ENCODE measurements at regions not wholly inside any gene's neighbourhood (a gene's known extent, or its start where the extent isn't known, plus 50 kb on each side); places are given as distances from the start of the nearest gene placed in this dataset.
A peak's percentile ranks its signal among the peaks of the same experiment; 100 is the strongest.
"Not testable (repeated sequence)": the region's sequence is repeated elsewhere in the genome, so short reads cannot be mapped to it uniquely, and the experiment has no call there.

GRCh38 chr2:91476244-91476935 lies 2784.9 kb downstream of the RPIA start:
- not testable (repeated sequence) for H3K36me3 Mint-ChIP-seq; ATAC-seq (ENCODE audit: low read depth in 2 of 2); DNase-seq
- H3K27ac Mint-ChIP-seq, result peak overlapping the region in 5 of 6 donors; percentile 56 to 99 (median 99)
- H3K27me3 Mint-ChIP-seq, result peaks cover 10 to 39% (median 15%) of the 10 kb centered on the region in 3 donors
- peaks cover 0 to 11% (median 9%) of the 10 kb centered on the region in 3 donors for H3K4me1 Mint-ChIP-seq
- H3K9me3 Mint-ChIP-seq, result peaks cover 0 to 17% (median 3%) of the 10 kb centered on the region in 7 donors
- peak overlapping the region; percentile 70 to 97 (median 92) for H3K4me3 Mint-ChIP-seq

GRCh38 chr2:91476936-91477246 lies 2785.4 kb downstream of the RPIA start:
- peak overlapping the region in 5 of 6 donors; percentile 56 to 99 (median 99) for H3K27ac Mint-ChIP-seq
- H3K4me1 Mint-ChIP-seq, result peaks cover 0 to 11% (median 9%) of the 10 kb centered on the region in 3 donors
- H3K4me3 Mint-ChIP-seq, result peak overlapping the region; percentile 70 to 97 (median 92)
- H3K36me3 Mint-ChIP-seq; DNase-seq; ATAC-seq (ENCODE audit: low read depth in 2 of 2): not testable (repeated sequence)
- peaks cover 0 to 16% (median 3%) of the 10 kb centered on the region in 7 donors for H3K9me3 Mint-ChIP-seq
- peaks cover 14 to 42% (median 18%) of the 10 kb centered on the region in 3 donors for H3K27me3 Mint-ChIP-seq

- not testable (repeated sequence) for DNase-seq; ATAC-seq (ENCODE audit: low read depth in 2 of 2); H3K36me3 Mint-ChIP-seq
- peaks cover 0 to 12% (median 2%) of the 10 kb centered on the region in 7 donors for H3K9me3 Mint-ChIP-seq
- peak overlapping the region in 7 of 8 donors; percentile 43 to 88 (median 79) for H3K4me3 Mint-ChIP-seq
- peaks cover 14 to 38% (median 15%) of the 10 kb centered on the region in 3 donors for H3K27me3 Mint-ChIP-seq
- peaks cover 0 to 11% (median 9%) of the 10 kb centered on the region in 3 donors for H3K4me1 Mint-ChIP-seq
- peak overlapping the region in 1 of 6 donors; percentile 62 for H3K27ac Mint-ChIP-seq
Measured at GRCh38 chr2:91477291-91477690, 2785.8 kb downstream of the RPIA start.

GRCh38 chr2:91477731-91478672 lies 2786.5 kb downstream of the RPIA start:
- Mint-ChIP-seq H3K27me3 (peaks cover 14 to 36% (median 18%) of the 10 kb centered on the region in 3 donors), H3K9me3 (peaks cover 0 to 11% (median 2%) of the 10 kb centered on the region in 7 donors), H3K36me3 (no peaks in the 10 kb centered on the region), H3K4me3 (peak overlapping the region; percentile 21 to 88 (median 76)), H3K4me1 (peaks cover 0 to 11% (median 9%) of the 10 kb centered on the region in 3 donors), H3K27ac (peak overlapping the region in 3 of 6 donors; percentile 10 to 79 (median 62))
- DNase-seq (peak; percentile 43), ATAC-seq (ENCODE audit: low read depth in 2 of 2) (no peak)

- DNase-seq; H3K9me3 Mint-ChIP-seq; ATAC-seq (ENCODE audit: low read depth in 2 of 2); H3K36me3 Mint-ChIP-seq: not testable (repeated sequence)
- Mint-ChIP-seq H3K4me3 (peak overlapping the region; percentile 74 to 92 (median 83)), H3K4me1 (peaks cover 0 to 11% (median 9%) of the 10 kb centered on the region in 3 donors), H3K27ac (peak overlapping the region in 3 of 6 donors; percentile 62 to 96 (median 81)), H3K27me3 (peaks cover 14 to 31% (median 15%) of the 10 kb centered on the region in 3 donors)
Measured at GRCh38 chr2:91478851-91479718, 2787.6 kb downstream of the RPIA start.

GRCh38 chr2:91485226-91485625 lies 2793.8 kb downstream of the RPIA start:
- not testable (repeated sequence) for H3K36me3 Mint-ChIP-seq; H3K27ac Mint-ChIP-seq; ATAC-seq (ENCODE audit: low read depth in 2 of 2); H3K4me3 Mint-ChIP-seq; H3K9me3 Mint-ChIP-seq; DNase-seq; H3K4me1 Mint-ChIP-seq
- peaks cover 7 to 10% (median 8%) of the 10 kb centered on the region in 3 donors for H3K27me3 Mint-ChIP-seq

- H3K4me3 Mint-ChIP-seq; H3K36me3 Mint-ChIP-seq; H3K4me1 Mint-ChIP-seq; H3K9me3 Mint-ChIP-seq; ATAC-seq (ENCODE audit: low read depth in 2 of 2); H3K27me3 Mint-ChIP-seq; DNase-seq; H3K27ac Mint-ChIP-seq: not testable (repeated sequence)
Measured at GRCh38 chr2:91497129-91498064, 2805.9 kb downstream of the RPIA start.

- not testable (repeated sequence) for H3K36me3 Mint-ChIP-seq; H3K9me3 Mint-ChIP-seq; H3K4me3 Mint-ChIP-seq; H3K27me3 Mint-ChIP-seq; H3K27ac Mint-ChIP-seq; H3K4me1 Mint-ChIP-seq; DNase-seq; ATAC-seq (ENCODE audit: low read depth in 2 of 2)
Measured at GRCh38 chr2:91498065-91498449, 2806.6 kb downstream of the RPIA start.

- ATAC-seq (ENCODE audit: low read depth in 2 of 2); DNase-seq; H3K4me3 Mint-ChIP-seq; H3K27me3 Mint-ChIP-seq; H3K9me3 Mint-ChIP-seq; H3K36me3 Mint-ChIP-seq; H3K4me1 Mint-ChIP-seq: not testable (repeated sequence)
- peak overlapping the region in 1 of 6 donors; percentile 58 for H3K27ac Mint-ChIP-seq
Measured at GRCh38 chr2:91498513-91499250, 2807.2 kb downstream of the RPIA start.

- ATAC-seq (ENCODE audit: low read depth in 2 of 2); H3K27me3 Mint-ChIP-seq; H3K27ac Mint-ChIP-seq; H3K4me3 Mint-ChIP-seq; H3K36me3 Mint-ChIP-seq; H3K4me1 Mint-ChIP-seq; H3K9me3 Mint-ChIP-seq; DNase-seq: not testable (repeated sequence)
Measured at GRCh38 chr2:91499431-91500050, 2808.1 kb downstream of the RPIA start.

- H3K27ac Mint-ChIP-seq; H3K36me3 Mint-ChIP-seq; H3K4me1 Mint-ChIP-seq; H3K9me3 Mint-ChIP-seq; H3K27me3 Mint-ChIP-seq; DNase-seq; ATAC-seq (ENCODE audit: low read depth in 2 of 2); H3K4me3 Mint-ChIP-seq: not testable (repeated sequence)
Measured at GRCh38 chr2:91500246-91500977, 2808.9 kb downstream of the RPIA start.

Data from naive B cell (primary cell).